DND-41 (cell line): ENCODE measurements at regions not wholly inside any gene's neighbourhood (a gene's known extent, or its start where the extent isn't known, plus 50 kb on each side); places are given as distances from the start of the nearest gene placed in this dataset.

Source experiments
- CTCF ChIP-seq: IDR thresholded peaks from 2 replicates; pipeline ENCODE4 v1.5.1; 2012; ENCODE audit warnings: borderline replicate concordance, low read length, moderate library complexity, mild to moderate bottlenecking; ENCODE audit not compliant: poor library complexity, severe bottlenecking; ENCODE audit errors: extremely low read depth
- EZH2 ChIP-seq: IDR thresholded peaks from 3 replicates; pipeline ENCODE4 v1.6.1; 2012; ENCODE audit warnings: borderline replicate concordance, low read depth, mild to moderate bottlenecking, moderate library complexity, low read length, inconsistent platforms; ENCODE audit not compliant: severe bottlenecking

DNA sequence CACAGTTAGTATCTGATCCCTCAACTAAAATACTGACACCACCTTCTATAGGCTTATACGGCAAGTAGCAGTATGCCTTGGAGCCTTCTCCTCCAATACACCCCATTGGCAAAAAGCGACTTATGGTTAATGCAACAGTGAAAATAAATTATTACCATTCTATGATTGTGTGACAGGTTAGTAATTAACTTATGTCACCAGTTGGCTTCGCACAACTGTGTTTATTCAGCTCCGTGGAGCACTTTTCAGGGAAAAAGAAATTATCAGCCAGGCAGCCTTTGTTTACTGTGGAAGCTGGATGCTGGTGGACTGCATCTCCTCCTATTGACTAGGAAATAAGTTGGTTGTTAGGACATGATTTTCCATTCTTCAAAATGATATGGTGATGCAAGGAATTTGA is 833.8 kb upstream of the RBFOX1 start:
- TF ChIP-seq CTCF: no peak
- TF ChIP-seq EZH2: no peak
